Activated T-cell treated with anti-CD3 and anti-CD28 coated beads, Interleukin-2, amount 50 U/mL, for 48 hours (primary cell): ENCODE measurements at regions not wholly inside any gene's neighbourhood (a gene's known extent, or its start where the extent isn't known, plus 50 kb on each side); places are given as distances from the start of the nearest gene placed in this dataset.

Experiments
- DNase-seq, 2 experiments: peaks; one replicate each; pipeline ENCODE4 v3.0.0-alpha.2; 2020

DNA sequence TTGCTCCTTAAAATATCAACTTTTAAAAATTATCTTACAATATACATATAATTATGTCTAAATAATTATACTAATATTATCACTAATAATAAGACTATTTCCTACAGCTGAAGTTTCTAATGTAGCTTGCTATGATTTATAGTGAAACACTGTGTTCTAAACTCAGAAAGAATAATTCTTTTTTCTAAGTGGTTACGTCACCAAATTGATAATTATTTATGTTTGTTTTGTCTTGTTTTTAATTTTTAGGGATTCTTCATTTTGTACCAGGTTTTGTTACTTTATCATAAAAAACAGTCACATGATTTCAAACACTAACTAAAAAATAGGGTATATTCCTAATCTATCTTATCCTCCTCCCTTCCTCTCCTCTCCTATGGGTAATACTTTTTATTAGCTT lies 662.1 kb downstream of the FRK start:
- DNase-seq = no peak

DNA sequence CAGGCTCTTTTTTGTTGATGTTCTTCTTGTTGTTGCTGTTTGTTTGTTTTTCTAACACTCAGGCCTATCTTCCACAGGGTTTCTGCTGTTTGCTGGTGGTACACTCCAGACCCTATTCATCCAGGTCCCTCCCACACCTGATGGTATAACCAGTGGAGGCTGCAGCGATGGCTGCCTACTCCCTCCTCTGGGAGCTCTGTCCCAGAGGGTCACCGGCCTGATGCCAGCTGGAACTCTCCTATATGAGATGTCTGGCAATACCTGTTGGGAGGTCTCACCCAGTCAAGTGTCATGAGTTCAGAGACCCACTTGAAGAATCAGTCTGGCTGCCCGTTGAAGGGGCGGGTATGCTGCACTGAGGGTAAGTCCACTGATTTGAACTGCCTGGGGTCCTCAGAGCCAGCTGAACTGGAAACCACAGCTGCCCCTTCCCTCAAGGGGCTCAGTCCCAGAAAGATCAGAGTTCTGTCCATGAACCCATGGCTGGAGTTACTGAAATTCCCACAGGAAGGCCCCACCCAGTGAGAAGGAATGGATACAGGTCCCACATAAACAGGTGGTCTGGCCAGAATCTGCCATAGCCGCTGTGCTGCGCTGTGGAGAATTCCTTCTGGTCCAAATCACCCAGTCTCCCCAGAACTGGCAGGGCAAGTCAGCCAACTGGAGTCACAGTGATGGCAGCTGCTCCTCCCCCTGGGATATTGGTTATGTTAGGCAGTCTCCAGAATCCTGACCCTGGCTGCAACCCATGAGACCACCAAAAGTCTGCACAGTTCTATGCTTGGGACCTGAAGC lies 664.4 kb downstream of the FRK start:
- DNase-seq = no peak

- no peak for DNase-seq
These were observed 666.9 kb downstream of the FRK start for GRCh38 chr6:115393821-115394220.

GRCh38 chr6:115370202-115370601 lies 690.5 kb downstream of the FRK start:
- no peak for DNase-seq

- no peak for DNase-seq
These were observed 694.9 kb downstream of the FRK start for GRCh38 chr6:115365783-115366182.

DNA sequence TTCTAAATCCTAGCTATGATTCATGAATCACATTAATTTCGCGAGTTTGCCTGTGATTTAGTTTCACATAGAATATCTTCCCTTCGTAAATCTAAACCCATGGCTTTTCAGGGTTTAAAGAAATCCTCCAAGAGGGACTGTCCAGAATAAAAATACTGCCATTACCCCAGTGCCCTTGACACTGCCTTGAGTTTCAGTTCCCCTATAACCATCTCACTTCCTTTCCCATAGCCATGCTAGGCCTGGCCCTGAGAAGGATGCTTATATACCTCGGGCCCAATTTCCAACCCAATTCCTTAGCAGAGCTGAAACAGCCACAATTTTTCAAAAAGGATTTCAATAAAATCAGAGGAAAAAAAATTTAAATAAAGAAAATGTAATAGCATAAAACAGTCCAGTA lies 697.3 kb downstream of the FRK start:
- no peak for DNase-seq

DNA sequence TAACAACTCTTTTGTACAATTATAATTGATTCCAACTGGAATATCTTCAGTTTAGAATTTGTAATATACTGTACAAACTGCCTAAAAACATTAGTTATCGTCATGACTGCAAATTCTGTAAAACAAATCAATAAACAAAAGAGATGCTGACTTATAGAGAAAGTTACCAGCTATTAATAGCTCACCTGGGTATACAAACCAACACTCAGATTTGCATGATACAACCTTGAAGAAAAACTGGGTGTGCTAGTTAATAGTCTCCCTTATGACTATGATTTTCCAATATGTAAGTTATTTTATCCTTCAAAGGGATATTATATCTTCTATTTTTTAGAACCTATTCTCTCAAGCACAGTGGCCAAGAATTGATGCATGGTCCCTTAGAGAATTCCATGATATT lies 698.5 kb downstream of the FRK start:
- DNase-seq = no peak

GRCh38 chr6:115360602-115361325 lies 699.9 kb downstream of the FRK start:
- no peak for DNase-seq

- no peak for DNase-seq
These were observed 702.1 kb downstream of the FRK start for GRCh38 chr6:115358616-115359015.

DNA sequence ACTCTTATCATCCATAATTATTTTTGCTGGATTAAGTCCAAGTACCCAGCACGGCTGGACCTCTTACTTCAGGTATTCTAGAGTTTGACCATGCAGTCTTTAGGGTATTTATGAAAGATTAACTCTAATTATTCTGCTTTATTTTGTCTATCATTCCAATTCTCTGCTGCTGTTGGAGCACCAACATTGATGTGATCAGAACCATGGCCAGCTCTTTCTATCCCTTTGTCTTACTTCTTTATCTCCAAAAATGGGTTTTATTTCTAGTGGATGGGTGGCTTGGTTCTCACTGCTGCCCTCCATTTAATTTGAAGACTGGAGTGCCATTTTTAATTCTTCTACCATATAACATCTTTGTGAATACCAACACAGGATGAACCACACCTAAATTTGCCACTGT lies 704.3 kb downstream of the FRK start:
- no peak for DNase-seq

GRCh38 chr6:115323001-115323400 lies 737.7 kb downstream of the FRK start:
- DNase-seq = no peak

GRCh38 chr6:115319823-115320222 lies 740.9 kb downstream of the FRK start:
- no peak for DNase-seq

GRCh38 chr6:115310156-115310555 lies 750.5 kb downstream of the FRK start:
- no peak for DNase-seq

DNA sequence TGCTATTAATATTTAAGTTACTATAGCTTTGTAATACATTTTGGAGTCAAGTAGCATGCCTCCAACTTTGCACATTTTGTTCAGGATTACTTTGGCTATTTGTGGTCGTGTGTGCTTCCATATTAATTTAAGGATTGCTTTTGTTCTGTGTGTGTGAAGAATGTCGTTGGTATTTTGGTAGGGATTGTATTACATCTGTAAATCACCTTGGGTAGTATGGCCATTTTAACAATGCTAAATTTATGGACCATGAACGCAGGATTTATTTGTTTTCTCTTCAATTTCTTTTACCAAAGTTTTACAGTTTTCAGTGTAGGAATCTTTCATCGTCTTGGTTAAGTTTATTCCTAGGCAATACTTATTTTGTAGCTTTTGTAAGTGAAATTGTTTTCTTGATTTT lies 758.0 kb downstream of the FRK start:
- no peak for DNase-seq

DNA sequence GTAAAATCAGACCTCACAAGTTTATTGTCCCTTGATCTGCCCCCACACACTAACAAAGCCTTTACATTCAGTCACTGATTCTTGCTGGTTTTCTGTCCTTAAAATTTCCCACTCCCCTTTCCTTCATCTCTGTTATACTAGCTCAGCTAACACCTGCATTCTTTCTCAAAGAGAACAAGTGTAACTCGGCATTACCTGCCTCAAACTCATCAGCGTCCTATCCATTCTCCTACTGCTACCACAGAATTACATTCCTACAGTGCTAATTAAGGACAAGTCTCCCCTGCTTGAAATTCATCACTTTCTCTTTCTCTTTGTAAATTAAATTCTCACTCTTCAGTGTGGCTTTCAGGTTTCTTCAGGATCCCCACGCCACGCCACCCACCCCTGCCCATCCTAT lies 773.2 kb downstream of the FRK start:
- DNase-seq = no peak

GRCh38 chr6:115276881-115277565 lies 783.7 kb downstream of the FRK start:
- no peak for DNase-seq

DNA sequence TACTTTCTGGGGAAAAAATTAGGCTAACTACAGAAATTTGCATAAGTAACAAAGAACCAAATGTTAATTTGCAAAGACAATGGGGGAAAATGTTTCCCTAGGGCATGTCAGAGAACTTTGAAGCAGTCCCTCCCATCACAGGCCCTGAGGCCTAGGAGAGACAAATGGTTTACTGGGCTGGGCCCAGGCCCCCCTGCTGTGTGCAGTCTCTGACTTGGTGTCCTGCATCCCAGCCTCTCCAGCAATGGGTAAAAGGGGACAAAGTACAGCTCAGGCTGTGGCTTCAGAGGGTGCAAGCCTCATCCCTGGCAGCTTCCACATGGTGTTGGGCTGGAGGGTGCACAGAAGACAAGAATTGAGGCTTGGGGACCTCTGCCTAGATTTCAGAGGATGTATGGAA lies 788.4 kb downstream of the FRK start:
- DNase-seq = no peak

GRCh38 chr6:115271434-115271833 lies 789.3 kb downstream of the FRK start:
- no peak for DNase-seq

DNA sequence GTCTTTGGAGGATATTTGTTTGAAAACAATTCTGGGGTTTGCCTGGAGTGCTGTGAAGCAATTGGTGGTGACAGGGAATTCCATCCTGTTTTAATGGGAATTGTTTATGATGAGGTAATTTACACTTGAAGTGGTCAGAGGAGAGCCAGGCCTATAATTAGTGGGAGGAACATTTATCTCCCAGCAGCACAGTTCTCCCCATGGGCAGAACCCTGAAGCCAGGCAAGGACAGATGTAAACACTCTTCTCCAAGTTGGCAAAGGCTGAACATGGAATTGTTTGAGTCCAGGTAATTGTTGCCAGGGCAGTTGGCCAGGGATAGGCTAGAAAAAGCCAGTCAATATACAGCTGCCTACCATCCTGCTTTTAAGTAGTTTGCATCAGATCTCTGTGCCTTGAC lies 789.7 kb downstream of the FRK start:
- no peak for DNase-seq

- DNase-seq = no peak
These were observed 819.3 kb downstream of the FRK start for GRCh38 chr6:115241373-115241772.

GRCh38 chr6:115221198-115221597 lies 839.5 kb downstream of the FRK start:
- no peak for DNase-seq

GRCh38 chr6:115220551-115221159 lies 840.0 kb downstream of the FRK start:
- no peak for DNase-seq

GRCh38 chr6:115219645-115220044 lies 841.0 kb downstream of the FRK start:
- DNase-seq = no peak

GRCh38 chr6:115216835-115217234 lies 843.9 kb downstream of the FRK start:
- DNase-seq = no peak
